Stomach (tissue), 8 donors: ENCODE measurements at regions not wholly inside any gene's neighbourhood (a gene's known extent, or its start where the extent isn't known, plus 50 kb on each side); places are given as distances from the start of the nearest gene placed in this dataset.

Source experiments
- DNase-seq, 2 donors: peaks; one replicate each; pipeline versions ENCODE4 v3.0.0 to v3.0.0-alpha.2; 2013 to 2019
- H3K27ac ChIP-seq, 5 donors: fragments of 200-600 bp in 4 of 5; sonication (generic) in 4 of 5; one replicate each; pipeline ENCODE4 v1.5.1; 2013 to 2019; ENCODE audit warnings: mild to moderate bottlenecking in 1 of 5, moderate library complexity in 1 of 5
- H3K27me3 ChIP-seq, 3 donors: fragments of 200-600 bp; sonication (generic); one replicate each; pipeline ENCODE4 v1.5.1; 2017 to 2019; ENCODE audit warnings: mixed run types in 1 of 3
- H3K36me3 ChIP-seq, 4 donors: fragments of 200-600 bp; sonication (generic); 1 replicate in 3 of 4; 2 replicates in 1 of 4; pipeline ENCODE4 v1.5.1; 2016 to 2019
- H3K4me1 ChIP-seq, 4 donors: fragments of 200-600 bp; sonication (generic); one replicate each; pipeline ENCODE4 v1.5.1; 2016 to 2019
- H3K4me3 ChIP-seq, 4 donors: fragments of 200-600 bp; sonication (generic) in 3 of 4; one replicate each; pipeline ENCODE4 v1.5.1; 2016 to 2019; ENCODE audit warnings: mild to moderate bottlenecking in 1 of 4
- H3K9me3 ChIP-seq, 4 donors: fragments of 200-600 bp; sonication (generic); one replicate each; pipeline ENCODE4 v1.5.1; 2016 to 2019
- CTCF ChIP-seq, 7 experiments: fragments of 450-650 bp in 4 of 7; fragments of 200-600 bp in 3 of 7; sonication (generic) in 3 of 7; IDR thresholded peaks; one replicate each; pipeline ENCODE4 v1.5.1; 2016 to 2019; ENCODE audit warnings: antibody characterized with exemption in 7 of 7, control low read depth in 2 of 7, mild to moderate bottlenecking in 1 of 7
- EP300 ChIP-seq: sonication (generic); formaldehyde crosslinking; IDR thresholded peaks from one replicate; pipeline ENCODE4 v1.6.1; 2017; ENCODE audit warnings: antibody characterized with exemption
- POLR2A ChIP-seq, 4 donors: fragments of 450-650 bp; IDR thresholded peaks; one replicate each; pipeline ENCODE4 v1.6.1; 2016; ENCODE audit warnings: antibody characterized with exemption in 4 of 4, control low read depth in 2 of 4, mild to moderate bottlenecking in 1 of 4, moderate library complexity in 1 of 4
- POLR2AphosphoS5 ChIP-seq, 3 donors: sonication (generic); formaldehyde crosslinking; IDR thresholded peaks; one replicate each; pipeline ENCODE4 v1.6.1; 2016; ENCODE audit warnings: antibody characterized with exemption in 3 of 3
- WGBS, 5 donors: extraction: QIAGEN DNeasy Blood & Tissue Kit in 3 of 5; methylation state at CpG; one replicate each; pipeline versions ENCODE4 v1.1.5 to v1.1.7; 2013 to 2018; 5-methylcytosine and 5-hydroxymethylcytosine counted together
- intact Hi-C: fragments of 100-400 bp; cut with DNase I; formaldehyde crosslinking; loops from one replicate; pipeline ENCODE4 v1.15.1; 2023; ENCODE audit warnings: low total_unique reads
- donor health status: healthy with polysubstance abuse.
- donor health status: Bipolar disorder and iron deficiency.
- donor health status: healthy.

- intact Hi-C loops: no loop called here
- Histone ChIP-seq H3K36me3 (no peaks in the 10 kb centered on the region), H3K9me3 (peaks cover 0 to under 1% (median 0%) of the 10 kb centered on the region in 4 donors), H3K27me3 (no peaks in the 10 kb centered on the region), H3K4me3 (no peak overlapping the region), H3K27ac (no peak overlapping the region), H3K4me1 (peaks cover 0 to 5% (median 0%) of the 10 kb centered on the region in 4 donors)
- whole genome bisulfite sequencing, 5 donors: 10 to 24% (median 17%) methylated on average over 1 of the region's 1 CpG
- TF ChIP-seq CTCF (IDR thresholded peaks at IDR 0.05) (no peak), EP300 (no peak), POLR2AphosphoS5 (IDR thresholded peaks at IDR 0.05) (no peak), POLR2A (IDR thresholded peaks at IDR 0.05) (no peak)
- peak; percentile 28 to 54 for DNase-seq
Observed at GRCh38 chr12:76144245-76144549, 59.7 kb upstream of the NAP1L1 start.

GRCh38 chr12:76143343-76144244, 59.1 kb upstream of the NAP1L1 start:
- Histone ChIP-seq H3K4me1 (peaks cover 0 to 5% (median 0%) of the 10 kb centered on the region in 4 donors), H3K4me3 (no peak overlapping the region), H3K27me3 (no peaks in the 10 kb centered on the region), H3K36me3 (no peaks in the 10 kb centered on the region), H3K9me3 (peaks cover 0 to 7% (median 6%) of the 10 kb centered on the region in 4 donors), H3K27ac (no peak overlapping the region)
- 45 to 54% (median 48%) methylated on average over 6 of the region's 6 CpGs for WGBS, 5 donors
- peak in 1 of 2 donors; percentile 10 for DNase-seq
- intact Hi-C loops: no loop called here
- no peak for TF ChIP-seq POLR2A (IDR thresholded peaks at IDR 0.05)
- no peak for TF ChIP-seq POLR2AphosphoS5 (IDR thresholded peaks at IDR 0.05)

GRCh38 chr12:76142305-76142704, 57.8 kb upstream of the NAP1L1 start:
- peaks cover 0 to 18% (median 12%) of the 10 kb centered on the region in 4 donors for H3K9me3 ChIP-seq
- no peaks in the 10 kb centered on the region for H3K36me3 ChIP-seq
- no peak overlapping the region for H3K4me3 ChIP-seq
- peaks cover 0 to 5% (median 0%) of the 10 kb centered on the region in 4 donors for H3K4me1 ChIP-seq
- H3K27ac ChIP-seq: no peak overlapping the region
- TF ChIP-seq POLR2A (IDR thresholded peaks at IDR 0.05) (no peak), CTCF (IDR thresholded peaks at IDR 0.05) (no peak), EP300 (no peak), POLR2AphosphoS5 (IDR thresholded peaks at IDR 0.05) (no peak)
- no peak for DNase-seq
- no peaks in the 10 kb centered on the region for H3K27me3 ChIP-seq
- WGBS, 5 donors: 60 to 78% (median 70%) methylated on average over 3 of the region's 3 CpGs
- intact Hi-C loops: no loop called here

- Histone ChIP-seq H3K27me3 (no peaks in the 10 kb centered on the region), H3K36me3 (no peaks in the 10 kb centered on the region), H3K9me3 (peaks cover 0 to 18% (median 12%) of the 10 kb centered on the region in 4 donors), H3K27ac (no peak overlapping the region), H3K4me1 (peaks cover 0 to 2% (median 0%) of the 10 kb centered on the region in 4 donors), H3K4me3 (no peak overlapping the region)
- no peak for TF ChIP-seq POLR2A (IDR thresholded peaks at IDR 0.05)
- no peak for TF ChIP-seq CTCF (IDR thresholded peaks at IDR 0.05)
- no peak for TF ChIP-seq POLR2AphosphoS5 (IDR thresholded peaks at IDR 0.05)
- no peak for TF ChIP-seq EP300
- no peak for DNase-seq
- intact Hi-C loops: no loop called here
- 87 to 96% (median 95%) methylated on average over 2 of the region's 2 CpGs for WGBS, 5 donors
Observed at GRCh38 chr12:76138656-76139055, 54.2 kb upstream of the NAP1L1 start.

GRCh38 chr12:76137606-76138005, 53.1 kb upstream of the NAP1L1 start:
- intact Hi-C loops: no loop called here
- Histone ChIP-seq H3K4me1 (no peaks in the 10 kb centered on the region), H3K9me3 (peaks cover 0 to 18% (median 12%) of the 10 kb centered on the region in 4 donors), H3K4me3 (no peak overlapping the region), H3K27me3 (no peaks in the 10 kb centered on the region), H3K36me3 (no peaks in the 10 kb centered on the region), H3K27ac (no peak overlapping the region)
- 80 to 89% (median 85%) methylated on average over 6 of the region's 6 CpGs for WGBS, 5 donors
- no peak for DNase-seq
- TF ChIP-seq CTCF (IDR thresholded peaks at IDR 0.05): no peak
- no peak for TF ChIP-seq POLR2AphosphoS5 (IDR thresholded peaks at IDR 0.05)
- no peak for TF ChIP-seq EP300
- no peak for TF ChIP-seq POLR2A (IDR thresholded peaks at IDR 0.05)
